Fibroblast of skin of scalp (primary cell): ENCODE measurements at regions not wholly inside any gene's neighbourhood (a gene's known extent, or its start where the extent isn't known, plus 50 kb on each side); places are given as distances from the start of the nearest gene placed in this dataset.

Experiments
- DNase-seq: peaks from one replicate; pipeline ENCODE4 v3.0.0-alpha.2; 2013

GRCh38 chr20:22403632-22404361 is 180.6 kb downstream of the FOXA2 start:
- no peak for DNase-seq

- no peak for DNase-seq
Observed at GRCh38 chr20:22403022-22403631, 181.2 kb downstream of the FOXA2 start.

- DNase-seq = no peak
Observed at GRCh38 chr20:22402550-22402949, 181.8 kb downstream of the FOXA2 start.

- no peak for DNase-seq
Observed at GRCh38 chr20:22400440-22400839, 183.9 kb downstream of the FOXA2 start.

- DNase-seq = no peak
Observed at GRCh38 chr20:22394583-22394982, 189.8 kb downstream of the FOXA2 start.

- DNase-seq = no peak
Observed at GRCh38 chr20:22390543-22390903, 193.8 kb downstream of the FOXA2 start.

GRCh38 chr20:22389836-22390542 is 194.4 kb downstream of the FOXA2 start:
- DNase-seq = no peak

- no peak for DNase-seq
Observed at GRCh38 chr20:22387452-22387851, 196.9 kb downstream of the FOXA2 start.

GRCh38 chr20:22386306-22386623 is 198.1 kb downstream of the FOXA2 start:
- no peak for DNase-seq

- no peak for DNase-seq
Observed at GRCh38 chr20:22385602-22386305, 198.6 kb downstream of the FOXA2 start.

GRCh38 chr20:22384978-22385377 is 199.4 kb downstream of the FOXA2 start:
- DNase-seq = no peak

- DNase-seq = peak; percentile 40
Observed at GRCh38 chr20:22383156-22383555, 201.2 kb downstream of the FOXA2 start.

GRCh38 chr20:22382742-22383141 is 201.6 kb downstream of the FOXA2 start:
- no peak for DNase-seq

GRCh38 chr20:22381812-22382416 is 202.5 kb downstream of the FOXA2 start:
- DNase-seq = no peak

GRCh38 chr20:22379472-22379871 is 204.9 kb downstream of the FOXA2 start:
- peak; percentile 60 for DNase-seq

GRCh38 chr20:22374678-22375590 is 209.4 kb downstream of the FOXA2 start:
- DNase-seq = peak; percentile 37

- no peak for DNase-seq
Observed at GRCh38 chr20:22374066-22374465, 210.3 kb downstream of the FOXA2 start.

- no peak for DNase-seq
Observed at GRCh38 chr20:22373164-22373895, 211.0 kb downstream of the FOXA2 start.

GRCh38 chr20:22371843-22372242 is 212.5 kb downstream of the FOXA2 start:
- DNase-seq = no peak

GRCh38 chr20:22370137-22370536 is 214.2 kb downstream of the FOXA2 start:
- no peak for DNase-seq

GRCh38 chr20:22369100-22369499 is 215.3 kb downstream of the FOXA2 start:
- no peak for DNase-seq
